Neural progenitor cell (in vitro differentiated cells): ENCODE measurements at regions not wholly inside any gene's neighbourhood (a gene's known extent, or its start where the extent isn't known, plus 50 kb on each side); places are given as distances from the start of the nearest gene placed in this dataset.

Experiments
- DNase-seq: peaks from one replicate; pipeline ENCODE4 v3.0.0-alpha.2; 2016; ENCODE audit warnings: low spot score
- H2AFZ ChIP-seq: fragments of 200-600 bp; sonication (generic); replicated peaks from 2 replicates; pipeline ENCODE4 v1.6.1; 2016; ENCODE audit warnings: antibody characterized with exemption
- H3F3A ChIP-seq: fragments of 200-600 bp; sonication (generic); 2 replicates; pipeline ENCODE4 v1.6.1; 2016; ENCODE audit warnings: antibody characterized with exemption, low read depth
- H3K27ac ChIP-seq: fragments of 200-600 bp; sonication (generic); 2 replicates; pipeline ENCODE4 v1.5.1; 2016; ENCODE audit warnings: mild to moderate bottlenecking
- H3K27me3 ChIP-seq: fragments of 200-600 bp; sonication (generic); 2 replicates; pipeline ENCODE4 v1.6.1; 2016; ENCODE audit warnings: mild to moderate bottlenecking, moderate library complexity
- H3K36me3 ChIP-seq: fragments of 200-600 bp; sonication (generic); 2 replicates; pipeline ENCODE4 v1.5.1; 2016
- H3K4me1 ChIP-seq: fragments of 200-600 bp; sonication (generic); 2 replicates; pipeline ENCODE4 v1.6.1; 2016; ENCODE audit warnings: mixed run types
- H3K4me2 ChIP-seq: fragments of 200-600 bp; sonication (generic); 2 replicates; pipeline ENCODE4 v1.6.1; 2016
- H3K4me3 ChIP-seq: fragments of 200-600 bp; sonication (generic); 2 replicates; pipeline ENCODE4 v1.5.1; 2016
- H3K79me2 ChIP-seq: fragments of 200-600 bp; sonication (generic); 2 replicates; pipeline ENCODE4 v1.6.1; 2016; ENCODE audit warnings: low read depth
- H3K9ac ChIP-seq: fragments of 200-600 bp; sonication (generic); 2 replicates; pipeline ENCODE4 v1.6.1; 2016
- H3K9me3 ChIP-seq: fragments of 200-600 bp; sonication (generic); 2 replicates; pipeline ENCODE4 v1.5.1; 2016; ENCODE audit warnings: low read depth
- H4K20me1 ChIP-seq: fragments of 200-600 bp; sonication (generic); 2 replicates; pipeline ENCODE4 v1.6.1; 2016; ENCODE audit warnings: low read depth
- H3K27ac Mint-ChIP-seq: 3 replicates; pipeline ENCODE4 v1.8.0; 2021; ENCODE audit warnings: mixed read lengths
- H3K27me3 Mint-ChIP-seq: 2 replicates; pipeline ENCODE4 v1.8.0; 2022; ENCODE audit warnings: low read depth, mild to moderate bottlenecking, inconsistent platforms, moderate library complexity, mixed read lengths; ENCODE audit not compliant: insufficient read depth
- H3K36me3 Mint-ChIP-seq: 3 replicates; pipeline ENCODE4 v1.8.0; 2021; ENCODE audit warnings: mixed read lengths
- H3K4me1 Mint-ChIP-seq: 3 replicates; pipeline ENCODE4 v1.8.0; 2021; ENCODE audit warnings: mixed read lengths
- H3K4me3 Mint-ChIP-seq: 3 replicates; pipeline ENCODE4 v1.8.0; 2021; ENCODE audit warnings: mild to moderate bottlenecking, moderate library complexity, mixed read lengths
- H3K9me3 Mint-ChIP-seq: 3 replicates; pipeline ENCODE4 v1.8.0; 2020; ENCODE audit warnings: mixed read lengths
- EZH2 ChIP-seq: fragments of 200-600 bp; sonication (generic); IDR thresholded peaks from 2 replicates; pipeline ENCODE4 v1.6.1; 2017; ENCODE audit warnings: antibody characterized with exemption, mild to moderate bottlenecking, moderate library complexity
- EZH2phosphoT487 ChIP-seq: fragments of 200-600 bp; sonication (generic); IDR thresholded peaks from 2 replicates; pipeline ENCODE4 v1.6.1; 2017; ENCODE audit warnings: antibody characterized with exemption
- TF ChIP-seq, protein P1 (sequence below): fragments of 200-600 bp; sonication (generic); IDR thresholded peaks from 2 replicates; pipeline ENCODE4 v1.5.1; 2017; ENCODE audit warnings: antibody characterized with exemption, mild to moderate bottlenecking

GRCh38 chr6:147841547-147842148 lies 333.2 kb downstream of the SAMD5 start:
- no peaks in the 10 kb centered on the region for H3K79me2 ChIP-seq
- peaks cover 8% of the 10 kb centered on the region for H3K4me1 Mint-ChIP-seq
- H3K36me3 Mint-ChIP-seq: no peaks in the 10 kb centered on the region
- H3K27me3 Mint-ChIP-seq: no peaks in the 10 kb centered on the region
- no peak for DNase-seq
- no peak overlapping the region for H3K9ac ChIP-seq
- H2AFZ ChIP-seq: no peak overlapping the region
- peaks cover 12% of the 10 kb centered on the region for H3K9me3 Mint-ChIP-seq
- no peaks in the 10 kb centered on the region for H4K20me1 ChIP-seq
- no peak overlapping the region for H3K4me3 ChIP-seq
- H3K4me3 Mint-ChIP-seq: no peak overlapping the region
- no peaks in the 10 kb centered on the region for H3K9me3 ChIP-seq
- H3K27ac ChIP-seq: no peak overlapping the region
- TF ChIP-seq EZH2: no peak
- TF ChIP-seq, protein P1, sequence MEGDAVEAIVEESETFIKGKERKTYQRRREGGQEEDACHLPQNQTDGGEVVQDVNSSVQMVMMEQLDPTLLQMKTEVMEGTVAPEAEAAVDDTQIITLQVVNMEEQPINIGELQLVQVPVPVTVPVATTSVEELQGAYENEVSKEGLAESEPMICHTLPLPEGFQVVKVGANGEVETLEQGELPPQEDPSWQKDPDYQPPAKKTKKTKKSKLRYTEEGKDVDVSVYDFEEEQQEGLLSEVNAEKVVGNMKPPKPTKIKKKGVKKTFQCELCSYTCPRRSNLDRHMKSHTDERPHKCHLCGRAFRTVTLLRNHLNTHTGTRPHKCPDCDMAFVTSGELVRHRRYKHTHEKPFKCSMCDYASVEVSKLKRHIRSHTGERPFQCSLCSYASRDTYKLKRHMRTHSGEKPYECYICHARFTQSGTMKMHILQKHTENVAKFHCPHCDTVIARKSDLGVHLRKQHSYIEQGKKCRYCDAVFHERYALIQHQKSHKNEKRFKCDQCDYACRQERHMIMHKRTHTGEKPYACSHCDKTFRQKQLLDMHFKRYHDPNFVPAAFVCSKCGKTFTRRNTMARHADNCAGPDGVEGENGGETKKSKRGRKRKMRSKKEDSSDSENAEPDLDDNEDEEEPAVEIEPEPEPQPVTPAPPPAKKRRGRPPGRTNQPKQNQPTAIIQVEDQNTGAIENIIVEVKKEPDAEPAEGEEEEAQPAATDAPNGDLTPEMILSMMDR: no peak
- no peak for TF ChIP-seq EZH2phosphoT487
- H3K36me3 ChIP-seq: no peaks in the 10 kb centered on the region
- no peak overlapping the region for H3K4me2 ChIP-seq
- no peaks in the 10 kb centered on the region for H3K27me3 ChIP-seq
- no peaks in the 10 kb centered on the region for H3F3A ChIP-seq
- no peak overlapping the region for H3K27ac Mint-ChIP-seq
- H3K4me1 ChIP-seq: no peaks in the 10 kb centered on the region

- Mint-ChIP-seq H3K27me3 (peaks cover 2% of the 10 kb centered on the region), H3K4me3 (no peak overlapping the region), H3K27ac (no peak overlapping the region), H3K4me1 (peaks cover 8% of the 10 kb centered on the region), H3K9me3 (peaks cover 7% of the 10 kb centered on the region), H3K36me3 (no peaks in the 10 kb centered on the region)
- H3F3A ChIP-seq: no peaks in the 10 kb centered on the region
- H3K9ac ChIP-seq: no peak overlapping the region
- no peak overlapping the region for H3K4me2 ChIP-seq
- H3K4me3 ChIP-seq: no peak overlapping the region
- H3K4me1 ChIP-seq: no peaks in the 10 kb centered on the region
- DNase-seq: no peak
- no peaks in the 10 kb centered on the region for H3K36me3 ChIP-seq
- no peak for TF ChIP-seq EZH2
- TF ChIP-seq, protein P1: no peak
- no peak for TF ChIP-seq EZH2phosphoT487
- H3K9me3 ChIP-seq: no peaks in the 10 kb centered on the region
- no peaks in the 10 kb centered on the region for H4K20me1 ChIP-seq
- no peaks in the 10 kb centered on the region for H3K27me3 ChIP-seq
- H2AFZ ChIP-seq: no peak overlapping the region
- no peaks in the 10 kb centered on the region for H3K79me2 ChIP-seq
- H3K27ac ChIP-seq: no peak overlapping the region
Measured at GRCh38 chr6:147849401-147850330, 341.2 kb downstream of the SAMD5 start.

DNA sequence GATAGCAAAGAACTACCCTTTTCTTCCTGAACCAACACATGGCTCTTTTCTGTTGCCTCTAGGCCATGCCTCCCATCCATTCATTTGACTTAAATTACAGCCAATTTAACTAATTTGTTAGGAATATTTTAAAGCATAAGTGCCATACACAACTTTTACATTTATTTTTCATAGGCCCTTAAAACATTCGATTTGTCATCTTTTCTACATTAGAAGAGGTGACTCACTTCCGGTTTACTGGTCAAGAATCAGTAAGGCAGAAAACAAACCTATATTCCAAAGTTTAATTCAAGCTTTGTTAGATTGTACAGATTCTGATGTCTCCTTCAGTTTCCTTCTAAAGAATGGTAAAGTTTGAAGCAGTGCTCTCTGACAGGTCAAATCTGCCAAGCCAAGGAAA lies 344.3 kb downstream of the SAMD5 start:
- Mint-ChIP-seq H3K27me3 (no peaks in the 10 kb centered on the region), H3K4me3 (no peak overlapping the region), H3K36me3 (no peaks in the 10 kb centered on the region), H3K4me1 (peaks cover 8% of the 10 kb centered on the region), H3K27ac (no peak overlapping the region), H3K9me3 (no peaks in the 10 kb centered on the region)
- Histone ChIP-seq H3K27me3 (no peaks in the 10 kb centered on the region), H3K79me2 (no peaks in the 10 kb centered on the region), H3K9ac (no peak overlapping the region), H3K27ac (no peak overlapping the region), H3K4me2 (no peak overlapping the region), H3K4me3 (no peak overlapping the region), H3K9me3 (no peaks in the 10 kb centered on the region), H3K4me1 (no peaks in the 10 kb centered on the region), H3F3A (no peaks in the 10 kb centered on the region), H4K20me1 (no peaks in the 10 kb centered on the region), H3K36me3 (no peaks in the 10 kb centered on the region), H2AFZ (peak overlapping the region; percentile 55)
- no peak for DNase-seq
- TF ChIP-seq, protein P1: no peak
- TF ChIP-seq EZH2phosphoT487 (no peak), EZH2 (no peak)
